ENCODE measurements at regions not wholly inside any gene's neighbourhood (a gene's known extent, or its start where the extent isn't known, plus 50 kb on each side); places are given as distances from the start of the nearest gene placed in this dataset.

GRCh38 chr10:124184208-124184830 is 90.9 kb upstream of the CHST15 start:
- Histone ChIP-seq H4K20me1 (ENCODE audit: insufficient read depth) (no peaks in the 10 kb centered on the region), H3K4me3 (replicated peaks in 1 of 2; ENCODE audit: low read depth in 1 of 2, low read length in 2 of 2) (no peak overlapping the region), H3K36me3 (ENCODE audit: control insufficient read depth in 1 of 2, insufficient read depth in 2 of 2, low read length in 2 of 2) (no peaks in the 10 kb centered on the region), H3K4me2 (ENCODE audit: low read length) (no peak overlapping the region), H3K27me3 (ENCODE audit: insufficient read depth, low read length) (no peaks in the 10 kb centered on the region), H3K9ac (ENCODE audit: low read length) (no peak overlapping the region), H3K79me2 (ENCODE audit: insufficient read depth, low read length) (no peaks in the 10 kb centered on the region), H2AFZ (ENCODE audit: low read depth, low read length, poor library complexity, severe bottlenecking) (no peak overlapping the region), H3K4me1 (ENCODE audit: control insufficient read depth in 1 of 2, insufficient read depth in 2 of 2, low read length in 2 of 2) (no peaks in the 10 kb centered on the region; a peak in 1 of 4 replicates), H3K27ac (ENCODE audit: low read depth, low read length) (no peak overlapping the region), H3K9me2 (ENCODE audit: insufficient read depth) (no peaks in the 10 kb centered on the region), H3K9me3 (ENCODE audit: control insufficient read depth in 1 of 2, insufficient read depth in 1 of 2, low read depth in 1 of 2, low read length in 2 of 2) (no peaks in the 10 kb centered on the region)
- peak; percentile 17; the same call in 1 of the 2 replicates for ATAC-seq
- no peak for DNase-seq (ENCODE audit: low read depth, low spot score)
- ChIA-PET POLR2A (no interaction called here), CTCF (interaction anchor here (1.4 kb wide), 1 partner anchor 9 kb away, joined by 5 read pairs; no protein-coding TSS in a partner anchor), RAD21 (ENCODE audit: low non-redundant PET in 1 of 2, low total read pairs in 2 of 2, uncharacterized antibody in 2 of 2, unreplicated experiment in 2 of 2) (no interaction called here)
- intact Hi-C loops (cut with micrococcal nuclease), result no loop called here
- TF ChIP-seq EGR1 (IDR thresholded peaks at IDR 0.05; ENCODE audit: low read depth), result no peak
- no peak for TF ChIP-seq SRF (IDR thresholded peaks at IDR 0.05; ENCODE audit: low read depth)
- TF ChIP-seq FOSL1 (IDR thresholded peaks at IDR 0.05; ENCODE audit: low read depth), result no peak
- no peak for TF ChIP-seq CEBPB (IDR thresholded peaks at IDR 0.05; ENCODE audit: low read depth)
- no TSS peak for BruUV-seq (replicated peaks)

DNA sequence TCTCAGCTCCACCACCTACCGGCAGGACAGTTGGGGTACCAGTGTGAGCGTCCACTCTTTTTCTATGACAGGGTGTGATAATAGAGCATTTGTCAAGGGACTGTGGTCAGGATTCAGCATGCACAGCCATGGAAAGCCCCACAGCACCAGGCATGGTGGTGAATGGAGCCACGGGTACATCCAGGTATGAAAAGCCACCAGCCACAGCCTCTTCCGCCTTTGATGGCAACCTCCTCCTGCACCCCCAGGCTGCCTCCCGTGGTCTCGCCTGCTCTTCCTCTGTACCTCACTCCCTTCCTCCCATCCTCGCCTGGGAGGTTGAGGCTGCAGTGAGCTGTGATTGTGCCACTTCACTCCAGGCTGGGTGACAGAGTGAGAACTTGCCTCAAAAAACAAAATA is 90.2 kb upstream of the CHST15 start:
- H3K36me3 ChIP-seq (ENCODE audit: control insufficient read depth in 1 of 2, insufficient read depth in 2 of 2, low read length in 2 of 2), result no peaks in the 10 kb centered on the region
- no peaks in the 10 kb centered on the region for H3K27me3 ChIP-seq (ENCODE audit: insufficient read depth, low read length)
- TF ChIP-seq FOSL1 (IDR thresholded peaks at IDR 0.05; ENCODE audit: low read depth) (no peak), POLR2AphosphoS5 (IDR thresholded peaks at IDR 0.05; ENCODE audit: low read depth, low read length) (no peak), YY1 (IDR thresholded peaks at IDR 0.05; ENCODE audit: extremely low read depth, insufficient replicate concordance, low read depth, low read length) (no peak), CEBPB (IDR thresholded peaks at IDR 0.05; ENCODE audit: low read depth) (no peak), SRF (IDR thresholded peaks at IDR 0.05; ENCODE audit: low read depth) (no peak), ZNF274 (IDR thresholded peaks at IDR 0.05; ENCODE audit: low read depth, low read length) (no peak), EZH2phosphoT487 (IDR thresholded peaks at IDR 0.05; ENCODE audit: borderline replicate concordance) (no peak), ATF3 (IDR thresholded peaks at IDR 0.05) (no peak), ZFX (IDR thresholded peaks at IDR 0.05) (no peak), POLR2A (IDR thresholded peaks at IDR 0.05; ENCODE audit: borderline replicate concordance, extremely low read depth, insufficient read depth, insufficient read length) (no peak), CBX3 (IDR thresholded peaks at IDR 0.05; ENCODE audit: low read depth) (no peak), SP1 (IDR thresholded peaks at IDR 0.05; ENCODE audit: low read depth) (no peak), EGR1 (IDR thresholded peaks at IDR 0.05; ENCODE audit: low read depth) (no peak), TCF7L2 (IDR thresholded peaks at IDR 0.05; ENCODE audit: borderline replicate concordance, extremely low read depth, insufficient read depth, insufficient read length) (no peak), CTCF (IDR thresholded peaks at IDR 0.05 in 2 of 3, conservative IDR thresholded peaks at IDR 0.05 in 1 of 3; ENCODE audit: borderline replicate concordance in 1 of 3, insufficient read depth in 1 of 3, low read depth in 2 of 3, low read length in 2 of 3) (no peak)
- TF ChIP-seq, protein P1, sequence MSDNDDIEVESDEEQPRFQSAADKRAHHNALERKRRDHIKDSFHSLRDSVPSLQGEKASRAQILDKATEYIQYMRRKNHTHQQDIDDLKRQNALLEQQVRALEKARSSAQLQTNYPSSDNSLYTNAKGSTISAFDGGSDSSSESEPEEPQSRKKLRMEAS (IDR thresholded peaks at IDR 0.05), result no peak
- ChIA-PET CTCF (no interaction called here), POLR2A (no interaction called here), RAD21 (ENCODE audit: low non-redundant PET in 1 of 2, low total read pairs in 2 of 2, uncharacterized antibody in 2 of 2, unreplicated experiment in 2 of 2) (no interaction called here)
- no peak overlapping the region for H2AFZ ChIP-seq (ENCODE audit: low read depth, low read length, poor library complexity, severe bottlenecking)
- BruUV-seq (replicated peaks), result no TSS peak
- intact Hi-C loops (cut with micrococcal nuclease), result no loop called here
- H4K20me1 ChIP-seq (ENCODE audit: insufficient read depth), result no peaks in the 10 kb centered on the region
- H3K27ac ChIP-seq (ENCODE audit: low read depth, low read length), result no peak overlapping the region
- H3K4me1 ChIP-seq (ENCODE audit: control insufficient read depth in 1 of 2, insufficient read depth in 2 of 2, low read length in 2 of 2), result no peaks in the 10 kb centered on the region; a peak in 1 of 4 replicates
- DNase-seq (ENCODE audit: low read depth, low spot score) (no peak), ATAC-seq (no peak)
- no peak overlapping the region for H3K4me3 ChIP-seq (replicated peaks in 1 of 2; ENCODE audit: low read depth in 1 of 2, low read length in 2 of 2)
- H3K9me2 ChIP-seq (ENCODE audit: insufficient read depth), result no peaks in the 10 kb centered on the region
- no peaks in the 10 kb centered on the region for H3K9me3 ChIP-seq (ENCODE audit: control insufficient read depth in 1 of 2, insufficient read depth in 1 of 2, low read depth in 1 of 2, low read length in 2 of 2)
- no peak overlapping the region for H3K4me2 ChIP-seq (ENCODE audit: low read length)
- H3K79me2 ChIP-seq (ENCODE audit: insufficient read depth, low read length), result no peaks in the 10 kb centered on the region
- H3K9ac ChIP-seq (ENCODE audit: low read length), result no peak overlapping the region
